Osteoblast (primary cell): ENCODE measurements at regions not wholly inside any gene's neighbourhood (a gene's known extent, or its start where the extent isn't known, plus 50 kb on each side); places are given as distances from the start of the nearest gene placed in this dataset.

Experiments used
- DNase-seq: peaks from one replicate; pipeline ENCODE4 v3.0.0; 2011; ENCODE audit warnings: low spot score, mixed read lengths; ENCODE audit not compliant: insufficient read length; ENCODE audit errors: missing footprints
- H2AFZ ChIP-seq: 2 replicates; pipeline ENCODE4 v1.6.0; 2011; ENCODE audit warnings: mild to moderate bottlenecking, low read length
- H3K27ac ChIP-seq: 2 replicates; pipeline ENCODE4 v1.5.1; 2011; ENCODE audit warnings: mild to moderate bottlenecking, low read depth, low read length, moderate library complexity
- H3K27me3 ChIP-seq: 2 replicates; pipeline ENCODE4 v1.6.0; 2012; ENCODE audit warnings: mild to moderate bottlenecking, control low read depth, inconsistent platforms, low read length, moderate library complexity; ENCODE audit not compliant: insufficient read depth
- H3K36me3 ChIP-seq: 2 replicates; pipeline ENCODE4 v1.5.1; 2011; ENCODE audit warnings: mild to moderate bottlenecking, low read length, control low read depth, moderate library complexity; ENCODE audit not compliant: insufficient read depth
- H3K4me1 ChIP-seq: 2 replicates; pipeline ENCODE4 v1.5.1; 2011; ENCODE audit warnings: mild to moderate bottlenecking, low read length, control low read depth, moderate library complexity; ENCODE audit not compliant: insufficient read depth
- H3K4me2 ChIP-seq: 2 replicates; pipeline ENCODE4 v1.6.0; 2011; ENCODE audit warnings: mild to moderate bottlenecking, low read length; ENCODE audit not compliant: insufficient read depth
- H3K4me3 ChIP-seq: fragments of 200-600 bp; sonication (generic); 3 replicates; pipeline ENCODE4 v1.5.1; 2012; ENCODE audit warnings: mild to moderate bottlenecking, low read length, inconsistent platforms; ENCODE audit not compliant: insufficient read depth
- H3K79me2 ChIP-seq: 2 replicates; pipeline ENCODE4 v1.6.0; 2012; ENCODE audit warnings: mild to moderate bottlenecking, low read length, control low read depth, inconsistent platforms; ENCODE audit not compliant: insufficient read depth
- H3K9me3 ChIP-seq: 2 replicates; pipeline ENCODE4 v1.5.1; 2011; ENCODE audit warnings: low read depth, low read length, control low read depth
- H4K20me1 ChIP-seq: 2 replicates; pipeline ENCODE4 v1.6.0; 2012; ENCODE audit warnings: mild to moderate bottlenecking, low read length, control low read depth; ENCODE audit not compliant: insufficient read depth
- TF ChIP-seq, protein P1 (sequence below): IDR thresholded peaks from 2 replicates; pipeline ENCODE4 v1.5.1; 2011; ENCODE audit warnings: mild to moderate bottlenecking, low read depth, low read length, moderate library complexity; ENCODE audit errors: extremely low read depth

DNA sequence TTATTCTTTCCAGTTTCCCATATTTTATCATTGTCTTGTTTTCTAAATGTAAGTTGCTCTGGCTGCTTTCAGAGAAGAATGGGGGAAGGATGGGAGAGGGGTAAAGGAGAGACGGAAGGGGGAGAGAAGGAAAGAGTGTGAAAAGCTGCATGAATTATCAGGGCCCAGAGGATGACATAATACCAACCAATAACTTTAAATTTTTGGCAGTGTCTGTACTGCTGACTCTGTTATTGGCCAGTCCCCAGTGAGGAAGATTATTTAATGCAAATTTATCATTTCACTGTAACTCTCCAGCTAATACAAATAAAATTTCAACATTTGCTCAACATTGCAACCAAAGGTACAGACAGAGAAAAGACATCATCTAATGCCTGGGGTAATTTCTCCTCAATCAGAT is 551.7 kb upstream of the CFAP20DC start:
- DNase-seq: no peak
- Histone ChIP-seq H3K27me3 (no peaks in the 10 kb centered on the region), H3K9me3 (no peaks in the 10 kb centered on the region), H3K36me3 (no peaks in the 10 kb centered on the region), H3K4me1 (no peaks in the 10 kb centered on the region), H3K27ac (no peak overlapping the region), H4K20me1 (no peaks in the 10 kb centered on the region), H3K4me3 (no peak overlapping the region), H3K4me2 (no peak overlapping the region), H3K79me2 (no peaks in the 10 kb centered on the region), H2AFZ (no peak overlapping the region)
- TF ChIP-seq, protein P1, sequence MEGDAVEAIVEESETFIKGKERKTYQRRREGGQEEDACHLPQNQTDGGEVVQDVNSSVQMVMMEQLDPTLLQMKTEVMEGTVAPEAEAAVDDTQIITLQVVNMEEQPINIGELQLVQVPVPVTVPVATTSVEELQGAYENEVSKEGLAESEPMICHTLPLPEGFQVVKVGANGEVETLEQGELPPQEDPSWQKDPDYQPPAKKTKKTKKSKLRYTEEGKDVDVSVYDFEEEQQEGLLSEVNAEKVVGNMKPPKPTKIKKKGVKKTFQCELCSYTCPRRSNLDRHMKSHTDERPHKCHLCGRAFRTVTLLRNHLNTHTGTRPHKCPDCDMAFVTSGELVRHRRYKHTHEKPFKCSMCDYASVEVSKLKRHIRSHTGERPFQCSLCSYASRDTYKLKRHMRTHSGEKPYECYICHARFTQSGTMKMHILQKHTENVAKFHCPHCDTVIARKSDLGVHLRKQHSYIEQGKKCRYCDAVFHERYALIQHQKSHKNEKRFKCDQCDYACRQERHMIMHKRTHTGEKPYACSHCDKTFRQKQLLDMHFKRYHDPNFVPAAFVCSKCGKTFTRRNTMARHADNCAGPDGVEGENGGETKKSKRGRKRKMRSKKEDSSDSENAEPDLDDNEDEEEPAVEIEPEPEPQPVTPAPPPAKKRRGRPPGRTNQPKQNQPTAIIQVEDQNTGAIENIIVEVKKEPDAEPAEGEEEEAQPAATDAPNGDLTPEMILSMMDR: no peak

DNA sequence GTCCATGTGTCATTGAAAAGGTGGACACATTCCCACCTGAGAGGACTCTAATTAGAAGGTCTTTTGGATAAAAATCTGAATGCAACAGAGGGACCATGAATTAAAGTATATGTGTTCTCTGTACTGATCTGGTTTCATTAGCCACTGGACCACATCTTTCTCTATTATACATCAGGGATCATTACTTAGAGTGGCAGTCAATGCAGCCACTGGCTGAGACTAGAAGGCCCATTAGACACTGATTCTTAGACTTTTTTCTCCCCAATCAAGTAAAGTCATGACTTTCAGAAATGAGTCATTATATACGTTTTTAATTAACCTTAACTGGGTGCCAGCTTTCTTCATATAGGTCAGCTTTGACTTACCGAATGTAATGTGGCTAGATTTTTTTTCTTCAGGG is 550.8 kb upstream of the CFAP20DC start:
- no peaks in the 10 kb centered on the region for H3K79me2 ChIP-seq
- H3K9me3 ChIP-seq: no peaks in the 10 kb centered on the region
- H3K4me1 ChIP-seq: no peaks in the 10 kb centered on the region
- DNase-seq: no peak
- no peaks in the 10 kb centered on the region for H4K20me1 ChIP-seq
- no peaks in the 10 kb centered on the region for H3K27me3 ChIP-seq
- no peak overlapping the region for H3K4me2 ChIP-seq
- H2AFZ ChIP-seq: no peak overlapping the region
- H3K4me3 ChIP-seq: no peak overlapping the region
- TF ChIP-seq, protein P1: no peak
- no peaks in the 10 kb centered on the region for H3K36me3 ChIP-seq
- no peak overlapping the region for H3K27ac ChIP-seq

DNA sequence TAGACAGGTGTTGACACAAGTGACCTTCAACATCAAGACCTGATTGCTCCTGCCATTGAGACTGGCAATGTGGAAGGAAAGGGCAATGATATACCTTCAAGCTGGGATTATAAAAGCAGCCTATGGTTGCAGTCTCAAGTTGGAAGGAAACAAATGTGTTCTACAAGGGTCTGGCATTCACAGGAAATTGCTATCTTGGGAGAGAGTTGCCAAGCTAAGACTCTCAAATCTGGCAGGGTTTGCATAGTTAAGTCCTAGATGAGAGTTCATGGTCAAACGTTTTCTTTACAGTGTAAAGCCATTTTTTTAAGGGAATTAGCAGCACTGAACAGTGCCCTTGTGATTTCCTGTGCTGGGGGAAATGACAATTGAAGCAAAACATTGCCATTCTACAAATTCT is 546.9 kb upstream of the CFAP20DC start:
- Histone ChIP-seq H3K36me3 (no peaks in the 10 kb centered on the region), H3K79me2 (no peaks in the 10 kb centered on the region), H3K9me3 (no peaks in the 10 kb centered on the region), H3K4me2 (no peak overlapping the region), H4K20me1 (no peaks in the 10 kb centered on the region), H3K4me3 (no peak overlapping the region), H3K27me3 (peaks cover 4% of the 10 kb centered on the region), H3K4me1 (no peaks in the 10 kb centered on the region), H2AFZ (no peak overlapping the region), H3K27ac (no peak overlapping the region)
- TF ChIP-seq, protein P1: no peak
- DNase-seq: no peak

DNA sequence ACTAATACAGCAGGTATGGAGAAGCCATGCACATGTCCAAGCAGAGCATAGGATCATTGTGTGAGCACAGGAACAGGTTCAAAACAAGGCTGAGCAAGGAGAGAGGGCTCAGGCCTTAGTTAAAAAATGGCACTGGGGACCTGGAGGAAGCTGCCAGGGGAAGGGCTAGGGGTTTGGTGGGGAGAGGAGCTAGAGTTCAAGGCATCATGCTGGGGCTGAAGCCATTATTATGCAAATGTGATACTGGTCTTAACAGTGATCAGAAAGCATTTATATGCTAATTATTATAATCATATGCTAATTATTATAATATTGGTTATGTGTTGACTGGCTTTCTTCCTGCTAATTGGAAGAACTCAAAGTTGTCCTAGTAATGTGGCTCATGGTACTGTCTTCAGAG is 546.0 kb upstream of the CFAP20DC start:
- Histone ChIP-seq H3K4me3 (no peak overlapping the region), H3K27ac (no peak overlapping the region), H3K36me3 (no peaks in the 10 kb centered on the region), H3K27me3 (peaks cover 4% of the 10 kb centered on the region), H3K4me1 (no peaks in the 10 kb centered on the region), H3K79me2 (no peaks in the 10 kb centered on the region), H3K4me2 (no peak overlapping the region), H4K20me1 (no peaks in the 10 kb centered on the region), H3K9me3 (no peaks in the 10 kb centered on the region), H2AFZ (no peak overlapping the region)
- TF ChIP-seq, protein P1: no peak
- DNase-seq: no peak
